ENCODE measurements at regions not wholly inside any gene's neighbourhood (a gene's known extent, or its start where the extent isn't known, plus 50 kb on each side); places are given as distances from the start of the nearest gene placed in this dataset.

DNA sequence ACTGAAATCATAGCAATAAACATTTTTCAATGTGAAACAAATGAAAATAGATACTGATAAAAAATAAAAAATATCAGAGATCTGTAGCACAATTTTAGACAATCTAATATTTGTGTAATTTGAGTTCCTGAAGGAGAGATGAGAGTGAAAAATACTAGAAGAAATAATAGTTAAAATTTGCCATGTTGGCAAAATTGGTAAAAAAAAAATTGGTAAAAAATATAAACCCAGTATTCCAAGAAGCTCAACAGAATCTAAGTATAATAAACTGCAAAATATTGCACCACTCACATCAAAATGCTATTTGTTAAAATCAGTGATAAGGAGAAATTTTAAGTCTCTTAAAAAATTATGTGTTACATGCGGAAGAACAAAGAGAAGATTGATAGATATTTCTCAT, 1680.7 kb downstream of the PCDH7 start:
- TF ChIP-seq, protein P1, sequence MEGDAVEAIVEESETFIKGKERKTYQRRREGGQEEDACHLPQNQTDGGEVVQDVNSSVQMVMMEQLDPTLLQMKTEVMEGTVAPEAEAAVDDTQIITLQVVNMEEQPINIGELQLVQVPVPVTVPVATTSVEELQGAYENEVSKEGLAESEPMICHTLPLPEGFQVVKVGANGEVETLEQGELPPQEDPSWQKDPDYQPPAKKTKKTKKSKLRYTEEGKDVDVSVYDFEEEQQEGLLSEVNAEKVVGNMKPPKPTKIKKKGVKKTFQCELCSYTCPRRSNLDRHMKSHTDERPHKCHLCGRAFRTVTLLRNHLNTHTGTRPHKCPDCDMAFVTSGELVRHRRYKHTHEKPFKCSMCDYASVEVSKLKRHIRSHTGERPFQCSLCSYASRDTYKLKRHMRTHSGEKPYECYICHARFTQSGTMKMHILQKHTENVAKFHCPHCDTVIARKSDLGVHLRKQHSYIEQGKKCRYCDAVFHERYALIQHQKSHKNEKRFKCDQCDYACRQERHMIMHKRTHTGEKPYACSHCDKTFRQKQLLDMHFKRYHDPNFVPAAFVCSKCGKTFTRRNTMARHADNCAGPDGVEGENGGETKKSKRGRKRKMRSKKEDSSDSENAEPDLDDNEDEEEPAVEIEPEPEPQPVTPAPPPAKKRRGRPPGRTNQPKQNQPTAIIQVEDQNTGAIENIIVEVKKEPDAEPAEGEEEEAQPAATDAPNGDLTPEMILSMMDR (IDR thresholded peaks at IDR 0.05; ENCODE audit: borderline replicate concordance, insufficient read depth, low read depth, low read length): no peak
- no peak overlapping the region for H3K4me3 ChIP-seq (ENCODE audit: low read depth, low read length)

DNA sequence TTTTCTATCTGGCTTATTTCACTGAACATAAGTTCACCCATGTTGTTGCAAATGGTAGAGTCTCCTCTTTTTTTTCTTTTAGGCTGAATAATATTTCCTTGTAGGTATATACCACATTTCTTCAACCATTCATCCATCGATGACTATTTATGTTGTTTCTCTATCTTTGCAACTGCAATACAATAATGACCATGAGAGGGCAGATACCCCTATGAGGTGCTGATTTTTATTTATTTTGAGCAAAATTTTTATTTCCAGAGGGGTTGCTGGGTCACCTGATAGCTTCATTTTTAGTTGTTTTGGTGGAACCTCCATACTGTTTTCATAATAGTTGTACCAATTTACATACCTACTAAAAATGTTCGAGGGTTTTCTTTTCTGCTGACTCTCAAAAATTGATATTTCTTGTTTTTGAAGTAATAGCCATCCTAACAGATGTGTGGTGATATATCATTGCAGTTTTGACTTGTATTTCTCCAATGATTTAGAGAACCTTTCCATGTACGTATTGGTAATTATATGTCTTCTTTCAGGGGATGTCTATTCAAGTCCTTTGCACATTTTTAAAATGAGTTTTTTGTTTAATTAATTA, 1697.0 kb downstream of the PCDH7 start:
- no peak overlapping the region for H3K4me3 ChIP-seq (ENCODE audit: low read depth, low read length)
- TF ChIP-seq, protein P1 (IDR thresholded peaks at IDR 0.05; ENCODE audit: borderline replicate concordance, insufficient read depth, low read depth, low read length): no peak

DNA sequence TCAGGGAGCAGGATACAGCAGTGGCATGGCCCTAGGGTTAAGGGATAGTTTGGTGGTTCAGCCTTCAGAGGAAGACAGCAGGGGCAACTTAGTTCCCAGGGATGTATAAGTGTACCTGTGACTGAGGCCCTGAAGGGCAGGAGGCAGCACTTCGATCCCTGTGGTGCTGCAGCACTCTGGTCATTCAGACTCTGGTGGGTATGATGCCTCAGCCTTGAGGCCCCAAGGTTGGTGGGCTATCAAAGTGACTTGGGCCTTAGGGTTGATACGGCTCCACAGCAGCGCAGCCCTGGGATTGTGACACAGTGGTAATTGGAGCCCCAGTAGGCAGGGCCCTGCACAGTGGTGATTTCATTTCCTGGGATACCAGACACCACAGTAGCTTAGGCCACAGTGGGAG, 1703.1 kb downstream of the PCDH7 start:
- no peak overlapping the region for H3K4me3 ChIP-seq (ENCODE audit: low read depth, low read length)
- TF ChIP-seq, protein P1 (IDR thresholded peaks at IDR 0.05; ENCODE audit: borderline replicate concordance, insufficient read depth, low read depth, low read length): no peak

DNA sequence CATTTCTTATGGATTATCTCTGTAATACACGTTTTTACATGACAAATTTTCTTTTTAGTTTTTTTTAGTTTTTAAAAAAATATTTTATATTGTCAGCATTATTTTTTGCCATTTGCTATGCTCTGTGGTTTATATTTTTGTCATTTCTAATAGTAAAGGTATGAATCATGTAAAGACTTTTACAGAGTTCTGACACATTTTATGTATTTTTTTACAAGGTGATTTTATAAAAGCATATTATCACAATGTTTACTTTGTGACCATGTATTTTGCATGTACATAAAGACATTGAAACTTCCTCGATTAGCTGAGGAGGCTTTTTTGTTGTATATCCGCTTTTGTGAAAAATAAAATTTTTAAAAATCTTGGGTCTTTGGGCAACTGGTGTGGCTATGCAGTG, 1705.1 kb downstream of the PCDH7 start:
- no peak overlapping the region for H3K4me3 ChIP-seq (ENCODE audit: low read depth, low read length)
- TF ChIP-seq, protein P1 (IDR thresholded peaks at IDR 0.05; ENCODE audit: borderline replicate concordance, insufficient read depth, low read depth, low read length): no peak

DNA sequence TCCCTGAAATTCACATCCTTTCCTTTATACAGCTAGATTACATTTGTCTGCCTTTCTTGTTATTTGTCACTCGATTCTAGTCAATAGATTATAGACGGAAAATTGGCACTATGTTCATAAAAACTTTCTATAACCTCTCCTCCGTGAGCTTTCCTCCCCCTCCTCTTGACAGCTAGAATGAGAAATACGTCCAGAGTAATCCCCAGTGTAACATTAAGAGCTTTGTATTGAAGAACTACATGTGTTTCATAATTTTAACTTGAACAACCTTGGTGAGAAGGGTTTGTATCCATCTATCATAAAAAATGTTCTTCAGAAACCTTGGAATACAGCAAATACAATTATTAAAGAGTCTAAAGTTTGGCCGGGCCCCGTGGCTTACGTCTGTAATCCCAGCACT, 1707.4 kb downstream of the PCDH7 start:
- H3K4me3 ChIP-seq (ENCODE audit: low read depth, low read length): no peak overlapping the region
- TF ChIP-seq, protein P1 (IDR thresholded peaks at IDR 0.05; ENCODE audit: borderline replicate concordance, insufficient read depth, low read depth, low read length): no peak

DNA sequence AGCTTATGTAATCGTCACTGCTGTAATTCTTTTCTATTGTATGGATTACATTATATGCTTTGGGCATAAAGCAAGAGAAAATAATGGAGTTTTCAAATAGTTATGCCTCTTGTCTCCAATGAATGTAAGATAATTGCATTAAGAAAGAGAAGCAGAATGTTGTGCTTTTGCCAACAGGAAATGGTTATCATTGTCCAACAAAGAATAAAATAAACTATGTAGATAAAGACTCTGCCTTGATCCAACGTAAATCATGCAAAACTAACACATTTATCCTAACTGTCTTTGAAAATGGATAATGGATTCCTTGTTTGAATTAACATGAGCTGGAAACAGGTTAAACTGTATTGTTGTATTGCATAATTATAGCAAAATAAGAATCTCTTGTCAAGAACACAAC, 1709.0 kb downstream of the PCDH7 start:
- no peak overlapping the region for H3K4me3 ChIP-seq (ENCODE audit: low read depth, low read length)
- TF ChIP-seq, protein P1 (IDR thresholded peaks at IDR 0.05; ENCODE audit: borderline replicate concordance, insufficient read depth, low read depth, low read length): no peak

DNA sequence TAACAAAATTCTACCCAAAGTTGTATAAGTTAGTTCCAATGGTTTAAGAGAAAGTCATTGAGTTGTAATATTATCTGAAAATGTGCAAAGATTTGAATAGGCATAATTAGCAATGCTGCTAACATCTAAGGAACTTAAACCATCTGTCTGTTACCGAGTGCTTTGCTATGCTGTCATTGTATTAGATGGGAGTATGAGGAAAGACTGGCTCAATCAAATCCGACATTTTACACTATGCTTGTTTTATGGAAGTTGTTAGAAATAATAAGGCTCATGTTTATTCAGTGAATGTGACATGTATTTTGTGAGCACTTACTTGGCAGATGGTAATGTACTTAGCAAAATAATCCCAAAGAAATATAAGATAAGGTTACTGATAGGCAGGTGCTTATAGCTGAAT, 1715.1 kb downstream of the PCDH7 start:
- TF ChIP-seq, protein P1 (IDR thresholded peaks at IDR 0.05; ENCODE audit: borderline replicate concordance, insufficient read depth, low read depth, low read length): no peak
- no peak overlapping the region for H3K4me3 ChIP-seq (ENCODE audit: low read depth, low read length)

All from GM12875 (cell line).